SU-DHL-6 (cell line): ENCODE measurements at regions not wholly inside any gene's neighbourhood (a gene's known extent, or its start where the extent isn't known, plus 50 kb on each side); places are given as distances from the start of the nearest gene placed in this dataset.

Experiments
- CTCF ChIP-seq: fragments of 200-600 bp; sonication (generic); IDR thresholded peaks from one replicate; pipeline ENCODE4 v1.5.1; 2017; ENCODE audit warnings: antibody characterized with exemption, mild to moderate bottlenecking, low read length, moderate library complexity; ENCODE audit not compliant: insufficient read depth, poor library complexity, severe bottlenecking
- EZH2phosphoT487 ChIP-seq: fragments of 200-600 bp; sonication (generic), shearing (Covaris generic); conservative IDR thresholded peaks from 2 replicates; pipeline ENCODE4 v1.6.1; 2018; ENCODE audit warnings: mild to moderate bottlenecking, antibody characterized with exemption, low read length, moderate library complexity, mixed read lengths

GRCh38 chr5:54676481-54677340 is 159.2 kb downstream of the SNX18 start:
- TF ChIP-seq CTCF (no peak), EZH2phosphoT487 (no peak)
